NB4 (cell line): ENCODE measurements at regions not wholly inside any gene's neighbourhood (a gene's known extent, or its start where the extent isn't known, plus 50 kb on each side); places are given as distances from the start of the nearest gene placed in this dataset.

Experiments
- CTCF ChIP-seq: IDR thresholded peaks from one replicate; pipeline ENCODE4 v1.5.1; 2012; ENCODE audit warnings: low read depth, low read length
- MAX ChIP-seq: IDR thresholded peaks from 2 replicates; pipeline ENCODE4 v1.6.1; 2011; ENCODE audit warnings: low read depth, low read length

GRCh38 chr3:86234506-86235254 is 756.3 kb downstream of the VGLL3 start:
- TF ChIP-seq CTCF (no peak), MAX (no peak)
